Osteocyte (in vitro differentiated cells): ENCODE measurements at regions not wholly inside any gene's neighbourhood (a gene's known extent, or its start where the extent isn't known, plus 50 kb on each side); places are given as distances from the start of the nearest gene placed in this dataset.
"Not testable (repeated sequence)": the region's sequence is repeated elsewhere in the genome, so short reads cannot be mapped to it uniquely, and the experiment has no call there.

ENCODE experiments used
- DNase-seq: peaks from one replicate; pipeline ENCODE4 v3.0.0; 2021; ENCODE audit warnings: mixed read lengths; ENCODE audit not compliant: unreplicated experiment; ENCODE audit errors: extremely low spot score
- H3K27ac Mint-ChIP-seq: one replicate; pipeline ENCODE4 v1.8.0; 2021; ENCODE audit warnings: mild to moderate bottlenecking, mixed read lengths; ENCODE audit not compliant: unreplicated experiment
- H3K27me3 Mint-ChIP-seq: one replicate; pipeline ENCODE4 v1.8.0; 2021; ENCODE audit warnings: mixed read lengths; ENCODE audit not compliant: unreplicated experiment
- H3K36me3 Mint-ChIP-seq: one replicate; pipeline ENCODE4 v1.8.0; 2021; ENCODE audit warnings: mixed read lengths; ENCODE audit not compliant: unreplicated experiment
- H3K4me1 Mint-ChIP-seq: one replicate; pipeline ENCODE4 v1.8.0; 2021; ENCODE audit warnings: mixed read lengths; ENCODE audit not compliant: unreplicated experiment
- H3K4me3 Mint-ChIP-seq: one replicate; pipeline ENCODE4 v1.8.0; 2021; ENCODE audit warnings: mild to moderate bottlenecking, moderate library complexity, mixed read lengths; ENCODE audit not compliant: unreplicated experiment
- H3K9me3 Mint-ChIP-seq: one replicate; pipeline ENCODE4 v1.8.0; 2021; ENCODE audit warnings: mixed read lengths; ENCODE audit not compliant: unreplicated experiment
- TF ChIP-seq, protein P1 (sequence below): fragments of 200-600 bp; sonication (generic); IDR thresholded peaks from 2 replicates; pipeline ENCODE4 v1.5.0; 2021; ENCODE audit warnings: antibody characterized with exemption, mild to moderate bottlenecking, moderate library complexity

DNA sequence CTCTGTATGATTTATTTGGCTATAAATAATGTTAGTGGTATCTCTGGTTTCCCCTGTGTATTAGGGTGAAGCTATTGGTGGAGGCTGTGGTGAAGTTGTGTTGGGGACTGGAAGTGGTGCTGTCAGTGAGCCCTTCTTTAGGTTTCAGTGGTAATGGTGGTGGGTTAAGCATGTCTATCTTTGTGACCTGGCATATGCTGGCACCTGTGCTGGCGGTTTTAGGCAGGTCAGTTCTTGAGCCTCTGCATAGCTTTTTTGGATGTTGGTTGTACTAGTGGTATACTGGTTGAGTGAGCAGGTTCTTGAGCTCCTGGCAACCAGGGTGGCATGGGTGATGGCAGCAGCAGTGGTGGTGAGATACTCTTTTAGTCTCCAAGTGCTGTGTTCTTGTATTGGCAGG, 161.9 kb upstream of the CAND1 start:
- Mint-ChIP-seq H3K4me1 (no peaks in the 10 kb centered on the region), H3K36me3 (no peaks in the 10 kb centered on the region), H3K27me3 (peaks cover 6% of the 10 kb centered on the region), H3K27ac (no peak overlapping the region), H3K4me3 (no peak overlapping the region), H3K9me3 (peaks cover 23% of the 10 kb centered on the region)
- no peak for DNase-seq
- TF ChIP-seq, protein P1, sequence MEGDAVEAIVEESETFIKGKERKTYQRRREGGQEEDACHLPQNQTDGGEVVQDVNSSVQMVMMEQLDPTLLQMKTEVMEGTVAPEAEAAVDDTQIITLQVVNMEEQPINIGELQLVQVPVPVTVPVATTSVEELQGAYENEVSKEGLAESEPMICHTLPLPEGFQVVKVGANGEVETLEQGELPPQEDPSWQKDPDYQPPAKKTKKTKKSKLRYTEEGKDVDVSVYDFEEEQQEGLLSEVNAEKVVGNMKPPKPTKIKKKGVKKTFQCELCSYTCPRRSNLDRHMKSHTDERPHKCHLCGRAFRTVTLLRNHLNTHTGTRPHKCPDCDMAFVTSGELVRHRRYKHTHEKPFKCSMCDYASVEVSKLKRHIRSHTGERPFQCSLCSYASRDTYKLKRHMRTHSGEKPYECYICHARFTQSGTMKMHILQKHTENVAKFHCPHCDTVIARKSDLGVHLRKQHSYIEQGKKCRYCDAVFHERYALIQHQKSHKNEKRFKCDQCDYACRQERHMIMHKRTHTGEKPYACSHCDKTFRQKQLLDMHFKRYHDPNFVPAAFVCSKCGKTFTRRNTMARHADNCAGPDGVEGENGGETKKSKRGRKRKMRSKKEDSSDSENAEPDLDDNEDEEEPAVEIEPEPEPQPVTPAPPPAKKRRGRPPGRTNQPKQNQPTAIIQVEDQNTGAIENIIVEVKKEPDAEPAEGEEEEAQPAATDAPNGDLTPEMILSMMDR: no peak

- TF ChIP-seq, protein P1: no peak
- Mint-ChIP-seq H3K27me3 (peaks cover 4% of the 10 kb centered on the region), H3K27ac (no peak overlapping the region), H3K4me1 (no peaks in the 10 kb centered on the region), H3K36me3 (no peaks in the 10 kb centered on the region), H3K9me3 (peaks cover 23% of the 10 kb centered on the region), H3K4me3 (no peak overlapping the region)
- DNase-seq: no peak
Observed at GRCh38 chr12:67107751-67108269, 161.3 kb upstream of the CAND1 start.

- not testable (repeated sequence) for H3K4me3 Mint-ChIP-seq, DNase-seq, H3K27me3 Mint-ChIP-seq, H3K4me1 Mint-ChIP-seq, H3K36me3 Mint-ChIP-seq, H3K27ac Mint-ChIP-seq
- peaks cover 23% of the 10 kb centered on the region for H3K9me3 Mint-ChIP-seq
Observed at GRCh38 chr12:67110345-67110744, 158.8 kb upstream of the CAND1 start.

DNA sequence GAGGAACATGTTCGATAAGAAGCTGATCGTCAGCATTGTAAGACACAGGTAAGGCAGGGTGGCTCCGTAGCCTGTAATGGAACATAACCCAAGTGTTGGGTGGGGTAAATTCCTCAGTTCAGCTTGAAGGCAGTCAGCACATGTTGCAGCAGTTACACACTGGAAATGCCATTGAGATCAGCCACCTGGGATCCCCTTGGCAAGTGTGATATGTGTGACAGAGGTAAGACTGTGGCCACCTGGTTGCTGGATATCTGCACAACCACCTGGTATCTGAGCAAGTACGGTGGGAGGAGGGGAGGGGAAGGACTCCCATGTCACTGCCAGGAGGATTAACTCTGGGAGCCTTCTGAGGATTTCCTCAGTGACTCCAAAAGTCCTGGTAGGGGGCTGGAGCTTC, 158.0 kb upstream of the CAND1 start:
- no peak overlapping the region for H3K27ac Mint-ChIP-seq
- TF ChIP-seq, protein P1: no peak
- H3K4me3 Mint-ChIP-seq: no peak overlapping the region
- H3K4me1 Mint-ChIP-seq: no peaks in the 10 kb centered on the region
- peaks cover 11% of the 10 kb centered on the region for H3K27me3 Mint-ChIP-seq
- peaks cover 14% of the 10 kb centered on the region for H3K9me3 Mint-ChIP-seq
- DNase-seq: no peak
- no peaks in the 10 kb centered on the region for H3K36me3 Mint-ChIP-seq

- Mint-ChIP-seq H3K4me1 (no peaks in the 10 kb centered on the region), H3K36me3 (no peaks in the 10 kb centered on the region), H3K27me3 (peaks cover 10% of the 10 kb centered on the region), H3K27ac (no peak overlapping the region), H3K4me3 (no peak overlapping the region), H3K9me3 (peaks cover 3% of the 10 kb centered on the region)
- DNase-seq: no peak
- TF ChIP-seq, protein P1: no peak
Observed at GRCh38 chr12:67112586-67112985, 156.6 kb upstream of the CAND1 start.

- Mint-ChIP-seq H3K27ac (no peak overlapping the region), H3K4me1 (no peaks in the 10 kb centered on the region), H3K27me3 (peaks cover 33% of the 10 kb centered on the region), H3K4me3 (no peak overlapping the region), H3K36me3 (no peaks in the 10 kb centered on the region), H3K9me3 (no peaks in the 10 kb centered on the region)
- TF ChIP-seq, protein P1: no peak
- no peak for DNase-seq
Observed at GRCh38 chr12:67116134-67116533, 153.0 kb upstream of the CAND1 start.
